Stimulated activated CD4-positive, alpha-beta T cell treated with anti-CD3 and anti-CD28 coated beads, Interleukin-1b, Interleukin-23, amount 100 ng/mL, for 1 hour (primary cell): ENCODE measurements at regions not wholly inside any gene's neighbourhood (a gene's known extent, or its start where the extent isn't known, plus 50 kb on each side); places are given as distances from the start of the nearest gene placed in this dataset.

Experiments used
- DNase-seq, 2 donors: peaks; one replicate each; pipeline ENCODE4 v3.0.0-alpha.2; 2020; ENCODE audit warnings: low read depth in 2 of 2

- DNase-seq = no peak
These were observed 83.6 kb upstream of the TMEM106B start for GRCh38 chr7:12127455-12127854.

DNA sequence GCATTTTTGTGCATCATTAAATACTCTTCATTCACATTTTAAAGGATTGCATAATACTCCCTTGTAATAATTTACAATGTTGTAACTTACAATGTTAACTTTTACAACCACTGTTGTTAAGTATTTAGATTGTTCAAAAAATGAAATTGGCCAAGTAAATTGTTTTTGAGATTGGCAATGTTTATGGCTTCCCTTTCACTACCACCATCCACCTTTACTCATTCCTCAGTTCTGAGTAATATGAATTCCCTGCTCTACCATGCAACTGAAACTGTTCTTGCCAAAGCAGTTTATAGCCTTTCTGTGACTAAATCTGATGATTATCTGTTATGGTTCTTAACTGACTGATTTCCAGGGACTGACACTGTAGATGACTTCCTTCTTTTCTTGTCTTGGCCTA is 80.5 kb upstream of the TMEM106B start:
- DNase-seq = no peak

DNA sequence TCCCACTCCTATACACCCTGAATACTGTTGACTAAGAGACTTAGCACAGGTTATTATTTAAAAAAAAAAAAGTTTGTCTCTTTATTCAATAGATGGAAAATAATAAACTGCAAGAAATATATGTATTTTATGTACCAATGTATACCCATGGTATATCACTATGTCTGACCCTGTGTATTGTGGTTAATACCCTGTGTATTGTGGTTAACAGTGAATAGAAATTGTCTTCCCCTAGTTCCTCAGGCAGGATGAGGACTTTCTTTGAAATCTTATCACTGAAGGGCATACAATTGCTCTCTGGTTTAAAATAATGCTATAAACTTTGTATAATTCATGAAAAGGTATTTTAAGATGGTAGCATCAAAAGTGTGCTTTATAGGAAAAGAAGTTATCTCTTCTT is 80.0 kb upstream of the TMEM106B start:
- no peak for DNase-seq

- DNase-seq = no peak
These were observed 77.2 kb upstream of the TMEM106B start for GRCh38 chr7:12133865-12134264.

GRCh38 chr7:12136523-12136922 is 74.6 kb upstream of the TMEM106B start:
- no peak for DNase-seq

DNA sequence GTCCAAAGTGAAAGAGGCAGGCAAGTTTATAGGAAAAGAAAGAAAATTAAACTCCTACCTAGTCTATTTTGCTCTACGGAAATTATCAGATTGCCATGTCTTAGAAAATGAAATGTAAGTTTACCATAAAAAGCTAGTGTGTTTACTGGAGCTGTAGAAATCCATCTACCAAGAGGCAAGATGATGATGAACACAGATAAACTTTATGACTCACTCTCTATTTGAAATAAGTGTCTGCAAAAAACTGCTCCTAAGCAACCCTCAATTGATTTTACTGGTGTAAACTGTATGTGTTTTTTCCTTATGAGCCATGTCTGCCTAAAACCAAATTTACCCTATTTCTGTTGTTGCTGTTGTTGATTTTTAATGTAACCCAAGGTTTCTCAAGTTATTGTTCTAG is 73.8 kb upstream of the TMEM106B start:
- DNase-seq = no peak

- no peak for DNase-seq
These were observed 72.7 kb upstream of the TMEM106B start for GRCh38 chr7:12138421-12138820.

GRCh38 chr7:12139416-12139815 is 71.7 kb upstream of the TMEM106B start:
- no peak for DNase-seq

DNA sequence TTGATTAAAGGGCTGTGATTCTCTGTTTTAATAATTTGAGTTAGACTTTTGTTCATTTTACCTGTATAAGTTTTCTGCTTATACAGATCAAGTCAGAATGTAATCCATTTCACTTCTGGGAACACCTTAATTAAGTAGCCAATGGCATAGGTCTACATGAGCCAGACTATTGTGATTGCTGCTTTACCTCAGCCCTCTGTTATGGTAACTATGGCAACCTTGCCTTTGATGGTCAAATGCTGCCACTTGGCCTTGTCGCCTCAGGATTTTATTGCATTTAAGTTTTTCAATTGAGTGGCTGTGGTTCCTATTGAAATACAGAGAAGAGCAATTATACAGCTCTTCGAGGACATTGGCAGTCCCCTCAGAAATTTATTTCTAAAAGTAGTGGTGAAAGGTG is 64.3 kb upstream of the TMEM106B start:
- DNase-seq = no peak

GRCh38 chr7:12152196-12152918 is 58.7 kb upstream of the TMEM106B start:
- DNase-seq = no peak

GRCh38 chr7:12154119-12154518 is 57.0 kb upstream of the TMEM106B start:
- DNase-seq = no peak

GRCh38 chr7:12157517-12157916 is 53.6 kb upstream of the TMEM106B start:
- DNase-seq = no peak

- DNase-seq = no peak
These were observed 52.6 kb upstream of the TMEM106B start for GRCh38 chr7:12158334-12159060.

GRCh38 chr7:12161146-12161545 is 49.9 kb upstream of the TMEM106B start:
- DNase-seq = no peak
